Activated naive CD4-positive, alpha-beta T cell treated with anti-CD3 and anti-CD28 coated beads, Interleukin-2, amount 50 U/mL, for 72 hours (primary cell): ENCODE measurements at regions not wholly inside any gene's neighbourhood (a gene's known extent, or its start where the extent isn't known, plus 50 kb on each side); places are given as distances from the start of the nearest gene placed in this dataset.
"Not testable (repeated sequence)": the region's sequence is repeated elsewhere in the genome, so short reads cannot be mapped to it uniquely, and the experiment has no call there.

Experiments
- ATAC-seq, 2 donors: fragments of 150-1000 bp; cut with Tn5 transposase; 2 replicates each; pipeline ENCODE4 v1.10.0; 2021; ENCODE audit warnings: mild to moderate bottlenecking in 2 of 2, moderate library complexity in 2 of 2
- DNase-seq, 2 donors: peaks; one replicate each; pipeline ENCODE4 v3.0.0; 2021 to 2022; ENCODE audit warnings: low spot score in 2 of 2
- H3K27ac Mint-ChIP-seq, 2 donors: one replicate each; pipeline ENCODE4 v1.8.0; 2022; ENCODE audit warnings: mild to moderate bottlenecking in 2 of 2, mixed read lengths in 2 of 2
- H3K36me3 Mint-ChIP-seq, 2 donors: one replicate each; pipeline ENCODE4 v1.8.0; 2022; ENCODE audit warnings: mixed read lengths in 2 of 2
- H3K9me3 Mint-ChIP-seq, 2 donors: one replicate each; pipeline ENCODE4 v1.8.0; 2022; ENCODE audit warnings: mixed read lengths in 2 of 2

GRCh38 chr16:19980632-19981265 lies 92.9 kb downstream of the GPR139 start:
- H3K9me3 Mint-ChIP-seq = no peaks in the 10 kb centered on the region
- H3K36me3 Mint-ChIP-seq = no peaks in the 10 kb centered on the region
- no peak for DNase-seq

DNA sequence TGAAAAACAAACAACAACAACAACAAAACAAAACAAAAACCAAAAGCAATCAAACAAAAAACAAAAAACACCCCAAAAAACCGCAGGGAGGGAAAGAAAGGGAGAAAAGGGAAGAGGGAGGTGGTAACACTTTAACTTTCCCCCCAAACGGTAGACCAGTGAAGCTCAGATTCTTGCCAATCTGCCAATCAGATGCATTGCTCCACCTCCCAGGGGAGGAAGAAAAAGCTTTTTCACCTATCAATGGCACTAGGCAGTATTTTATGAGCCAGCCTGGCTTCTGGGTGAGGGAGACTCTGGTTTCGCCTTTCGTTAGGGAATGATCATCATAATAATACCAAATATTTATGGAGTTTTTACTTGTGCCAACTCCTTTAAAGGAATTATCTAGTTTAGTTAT lies 94.1 kb downstream of the GPR139 start:
- Mint-ChIP-seq H3K9me3 (no peaks in the 10 kb centered on the region), H3K27ac (no peak overlapping the region), H3K36me3 (no peaks in the 10 kb centered on the region)
- no peak for DNase-seq
- ATAC-seq = no peak

More at GRCh38 chr16:19980632-19981265, 92.9 kb downstream of the GPR139 start:
- ATAC-seq = no peak
- no peak overlapping the region for H3K27ac Mint-ChIP-seq

- no peaks in the 10 kb centered on the region for H3K9me3 Mint-ChIP-seq
- DNase-seq = no peak
- no peaks in the 10 kb centered on the region for H3K36me3 Mint-ChIP-seq
- H3K27ac Mint-ChIP-seq = no peak overlapping the region
- ATAC-seq = no peak
Measured at GRCh38 chr16:19974607-19975006, 90.0 kb upstream of the GPRC5B start.

GRCh38 chr16:19972111-19972510 lies 87.5 kb upstream of the GPRC5B start:
- no peak for DNase-seq
- peaks cover 0 to 3% of the 10 kb centered on the region in 2 donors for H3K9me3 Mint-ChIP-seq
- H3K27ac Mint-ChIP-seq = no peak overlapping the region
- H3K36me3 Mint-ChIP-seq = no peaks in the 10 kb centered on the region
- ATAC-seq = no peak

DNA sequence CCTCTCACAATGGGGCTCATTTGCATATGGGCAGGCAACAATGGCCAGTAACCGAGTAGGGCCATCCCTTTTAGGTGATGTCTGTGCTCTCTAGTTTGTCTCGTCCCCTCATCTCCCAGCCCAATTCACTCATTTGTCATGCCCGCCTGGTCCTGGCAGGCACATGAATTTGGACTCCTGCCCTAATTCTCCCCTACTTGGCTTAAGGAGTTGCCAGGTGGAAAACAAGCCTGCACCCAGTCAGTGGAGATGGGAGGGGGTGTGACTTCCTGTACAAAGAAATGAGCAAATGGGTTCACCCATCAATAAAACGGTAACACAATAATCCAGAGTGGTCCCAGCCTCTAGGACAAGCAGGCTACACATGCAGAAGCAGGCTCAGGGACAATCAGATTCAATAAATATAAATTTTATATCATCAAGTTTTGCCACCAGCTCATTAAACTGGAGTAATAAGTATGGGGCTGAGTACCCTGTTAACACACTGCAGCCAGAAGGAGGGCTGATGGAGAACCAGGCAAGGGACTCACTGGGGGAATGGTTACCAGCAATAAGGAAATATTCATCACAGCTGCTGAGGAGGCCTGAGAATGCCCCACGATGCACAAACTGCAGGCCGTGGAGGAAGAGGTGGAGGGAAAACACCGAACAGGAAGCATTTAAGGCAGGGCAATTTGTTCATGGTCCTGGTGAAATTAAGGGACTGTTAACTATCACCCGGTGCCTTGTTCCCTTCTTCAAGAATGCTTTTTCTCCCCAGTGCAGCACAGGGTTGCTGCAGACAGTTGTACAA lies 84.4 kb upstream of the GPRC5B start:
- no peaks in the 10 kb centered on the region for H3K36me3 Mint-ChIP-seq
- no peak for DNase-seq
- no peak overlapping the region for H3K27ac Mint-ChIP-seq
- H3K9me3 Mint-ChIP-seq = peaks cover 0 to 3% of the 10 kb centered on the region in 2 donors
- ATAC-seq = no peak

GRCh38 chr16:19967963-19968362 lies 83.3 kb upstream of the GPRC5B start:
- ATAC-seq = no peak
- Mint-ChIP-seq H3K9me3 (peaks cover 0 to 3% of the 10 kb centered on the region in 2 donors), H3K27ac (no peak overlapping the region)

DNA sequence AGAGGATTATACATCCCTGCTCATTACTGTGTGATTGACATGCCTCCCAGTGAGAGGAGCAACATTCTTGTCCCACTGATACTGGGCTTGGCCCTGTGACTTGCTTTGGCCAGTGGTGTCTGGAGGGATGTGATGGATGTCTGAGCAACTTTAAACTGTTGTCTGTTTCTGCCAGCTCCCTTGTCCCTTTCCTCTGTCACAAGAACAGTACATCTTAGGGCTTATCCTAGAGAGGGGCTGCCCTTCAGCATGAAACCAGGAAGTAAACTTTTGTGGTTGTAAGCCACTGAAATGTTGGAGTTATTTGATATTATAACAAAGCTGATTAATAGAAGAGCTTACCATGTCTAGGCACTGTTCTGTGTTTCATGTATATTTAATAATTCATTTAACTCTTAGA lies 82.9 kb upstream of the GPRC5B start:
- H3K9me3 Mint-ChIP-seq = peaks cover 0 to 3% of the 10 kb centered on the region in 2 donors
- ATAC-seq = no peak
- H3K36me3 Mint-ChIP-seq = no peaks in the 10 kb centered on the region
- DNase-seq = no peak
- H3K27ac Mint-ChIP-seq = no peak overlapping the region

More at GRCh38 chr16:19967963-19968362, 83.3 kb upstream of the GPRC5B start:
- DNase-seq = no peak
- no peaks in the 10 kb centered on the region for H3K36me3 Mint-ChIP-seq

DNA sequence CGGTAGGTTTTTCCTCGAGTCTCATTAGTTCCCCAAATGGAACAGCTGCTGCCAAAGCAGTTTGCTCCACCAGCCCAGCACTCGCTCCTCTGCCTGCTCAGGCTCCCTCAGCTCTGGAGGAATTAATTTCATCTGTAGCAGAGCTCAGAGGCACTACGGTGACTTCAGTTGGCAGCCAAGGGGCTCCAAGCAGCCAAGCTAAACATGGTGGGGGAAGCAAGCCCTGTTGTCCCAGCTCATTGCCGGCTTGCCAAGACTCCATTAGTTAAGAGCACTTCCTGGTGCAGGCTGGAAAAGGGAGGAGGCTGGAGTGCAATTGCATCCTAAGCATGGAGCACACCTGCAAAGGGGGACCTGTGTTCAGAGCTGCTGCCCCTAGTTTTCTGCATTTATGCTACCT lies 78.7 kb upstream of the GPRC5B start:
- Mint-ChIP-seq H3K36me3 (no peaks in the 10 kb centered on the region), H3K9me3 (peaks cover 0 to 7% of the 10 kb centered on the region in 2 donors), H3K27ac (no peak overlapping the region)
- no peak for ATAC-seq
- DNase-seq = no peak

DNA sequence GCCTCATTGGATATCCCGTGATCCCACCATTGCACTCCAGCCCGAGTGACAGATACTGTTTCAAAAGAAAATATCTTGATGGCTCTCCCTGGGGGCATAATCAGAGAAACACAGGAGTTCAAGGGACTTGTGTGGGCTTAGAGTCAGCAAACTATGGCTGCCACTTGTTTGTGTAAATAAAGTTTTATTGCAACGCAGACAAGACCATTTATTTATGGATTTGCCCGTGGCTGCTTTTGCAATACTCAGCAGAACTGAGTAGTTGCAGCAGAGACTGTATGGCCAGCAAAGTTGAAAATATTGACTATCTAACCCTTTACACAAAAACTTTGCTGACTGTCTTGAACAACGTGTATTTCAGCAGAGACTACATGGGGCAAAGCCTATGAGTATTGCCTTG lies 75.5 kb upstream of the GPRC5B start:
- Mint-ChIP-seq H3K36me3 (no peaks in the 10 kb centered on the region), H3K9me3 (peaks cover 0 to 4% of the 10 kb centered on the region in 2 donors), H3K27ac (no peak overlapping the region)
- DNase-seq (no peak), ATAC-seq (no peak)

DNA sequence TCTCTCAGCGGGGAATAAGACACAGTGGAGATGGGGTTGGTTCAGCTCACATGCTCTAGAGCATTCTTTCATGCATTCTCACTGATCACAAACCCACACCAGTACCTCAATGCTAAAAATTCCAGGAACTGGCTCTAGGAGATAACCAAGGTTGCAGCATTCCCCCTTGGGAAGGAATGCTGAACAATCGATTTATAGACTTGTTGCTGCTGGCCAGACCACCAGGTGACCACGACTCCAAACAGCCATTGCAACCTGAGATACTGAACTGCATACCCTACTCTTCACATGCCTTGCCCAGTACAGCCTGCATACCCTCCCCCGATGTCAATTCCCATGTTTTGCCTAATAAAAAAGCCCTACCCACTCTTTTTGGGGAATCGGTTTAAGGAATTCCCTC lies 75.1 kb upstream of the GPRC5B start:
- no peak for DNase-seq
- no peak overlapping the region for H3K27ac Mint-ChIP-seq
- peaks cover 0 to 4% of the 10 kb centered on the region in 2 donors for H3K9me3 Mint-ChIP-seq
- no peak for ATAC-seq
- H3K36me3 Mint-ChIP-seq = no peaks in the 10 kb centered on the region

GRCh38 chr16:19955896-19956295 lies 71.2 kb upstream of the GPRC5B start:
- not testable (repeated sequence) for ATAC-seq, DNase-seq, H3K9me3 Mint-ChIP-seq

GRCh38 chr16:19955084-19955483 lies 70.4 kb upstream of the GPRC5B start:
- not testable (repeated sequence) for H3K9me3 Mint-ChIP-seq, ATAC-seq, DNase-seq, H3K36me3 Mint-ChIP-seq, H3K27ac Mint-ChIP-seq

More at GRCh38 chr16:19955896-19956295, 71.2 kb upstream of the GPRC5B start:
- not testable (repeated sequence) for H3K27ac Mint-ChIP-seq, H3K36me3 Mint-ChIP-seq

DNA sequence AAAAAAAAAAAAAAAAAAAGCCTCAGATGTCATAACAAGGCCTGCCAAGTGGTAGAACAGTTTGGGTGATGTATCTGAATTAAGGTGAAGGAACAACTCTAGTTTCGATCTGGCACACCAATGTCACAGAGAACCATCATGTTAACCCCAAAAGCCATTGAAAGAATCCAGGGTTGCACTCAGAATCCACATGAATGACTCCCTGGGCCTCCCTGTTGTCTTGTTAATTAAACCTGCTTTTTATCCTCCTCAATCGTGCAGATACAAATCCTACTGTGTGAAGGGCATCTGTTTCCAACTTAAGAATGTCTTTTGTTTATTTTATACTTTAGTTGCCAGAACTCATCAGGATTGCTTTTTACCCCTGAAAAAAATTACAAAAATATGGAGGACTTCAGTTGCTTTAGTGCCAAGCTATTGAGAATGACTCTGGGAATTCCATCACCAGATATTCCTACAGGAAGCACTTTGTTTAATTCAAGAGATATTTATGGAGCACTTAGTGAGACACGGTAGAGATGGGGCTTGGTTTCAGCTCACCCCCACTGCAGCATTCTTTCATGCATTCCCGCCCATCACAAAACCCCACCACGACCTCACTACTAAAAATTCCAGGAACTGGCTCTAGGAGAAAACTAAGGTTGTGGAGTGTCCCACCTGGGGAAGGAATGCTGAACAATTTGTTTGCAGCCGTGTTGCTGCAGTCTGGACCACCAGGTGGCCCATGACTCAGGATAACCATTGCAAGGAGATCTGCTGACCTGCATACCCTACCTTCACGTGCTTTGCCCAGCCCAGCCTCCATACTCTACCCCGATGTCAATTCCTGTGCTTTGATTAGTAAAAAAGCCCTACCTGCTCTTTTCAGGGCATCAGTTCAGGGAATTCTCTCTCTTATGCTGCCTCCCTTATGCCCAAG lies 63.8 kb upstream of the GPRC5B start:
- DNase-seq = no peak
- Mint-ChIP-seq H3K36me3 (no peaks in the 10 kb centered on the region), H3K9me3 (no peaks in the 10 kb centered on the region), H3K27ac (no peak overlapping the region)
- ATAC-seq = no peak

DNA sequence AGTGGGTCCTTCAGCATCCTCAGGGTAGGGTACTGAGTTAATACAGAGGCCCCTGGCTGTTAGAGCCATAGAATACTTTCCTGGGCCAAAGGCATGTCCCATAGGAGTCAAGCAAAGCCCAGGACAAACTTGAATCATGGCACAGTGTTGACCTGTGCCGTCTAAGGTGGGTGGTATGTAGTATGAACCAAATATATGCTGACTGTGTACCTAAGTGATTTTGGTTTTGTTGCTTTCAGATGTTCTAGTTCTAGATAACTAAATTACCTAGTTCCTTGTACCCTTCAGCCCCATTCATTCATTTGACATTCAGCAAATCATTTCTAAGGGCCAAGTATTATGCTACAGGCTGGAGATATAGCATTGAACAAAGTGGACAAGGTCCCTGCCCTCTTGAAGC lies 61.3 kb upstream of the GPRC5B start:
- no peak overlapping the region for H3K27ac Mint-ChIP-seq
- ATAC-seq (no peak), DNase-seq (no peak)
- H3K9me3 Mint-ChIP-seq = no peaks in the 10 kb centered on the region
- no peaks in the 10 kb centered on the region for H3K36me3 Mint-ChIP-seq

DNA sequence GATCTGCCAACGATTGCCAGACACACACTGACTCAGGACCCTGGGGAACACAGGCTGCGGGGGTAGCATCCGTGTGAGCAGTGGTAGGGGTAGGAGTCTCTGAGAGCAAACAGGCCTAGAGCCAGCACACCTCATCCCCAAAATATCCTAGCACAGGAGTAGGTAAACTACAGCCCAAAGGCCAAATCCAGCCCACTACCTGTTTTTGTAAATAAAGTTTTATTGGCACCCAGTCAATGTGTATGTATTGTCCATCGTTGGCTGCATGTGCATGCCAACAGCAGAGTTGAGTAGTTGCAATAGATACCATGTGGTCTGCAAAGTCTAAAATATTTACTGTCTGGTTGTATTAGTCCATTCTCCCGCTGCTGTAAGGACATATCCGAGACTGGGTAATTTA lies 55.5 kb upstream of the GPRC5B start:
- Mint-ChIP-seq H3K27ac (no peak overlapping the region), H3K9me3 (no peaks in the 10 kb centered on the region), H3K36me3 (no peaks in the 10 kb centered on the region)
- DNase-seq (no peak), ATAC-seq (no peak)

- no peaks in the 10 kb centered on the region for H3K36me3 Mint-ChIP-seq
- ATAC-seq (no peak), DNase-seq (no peak)
- no peaks in the 10 kb centered on the region for H3K9me3 Mint-ChIP-seq
- no peak overlapping the region for H3K27ac Mint-ChIP-seq
Measured at GRCh38 chr16:19939553-19939952, 54.9 kb upstream of the GPRC5B start.

- H3K9me3 Mint-ChIP-seq = no peaks in the 10 kb centered on the region
- DNase-seq (no peak), ATAC-seq (no peak)
- H3K27ac Mint-ChIP-seq = no peak overlapping the region
- H3K36me3 Mint-ChIP-seq = no peaks in the 10 kb centered on the region
Measured at GRCh38 chr16:19938536-19938935, 53.9 kb upstream of the GPRC5B start.
